Cardiac fibroblast (primary cell): ENCODE measurements at regions not wholly inside any gene's neighbourhood (a gene's known extent, or its start where the extent isn't known, plus 50 kb on each side); places are given as distances from the start of the nearest gene placed in this dataset.
A peak's percentile ranks its signal among the peaks of the same experiment; 100 is the strongest.

ENCODE experiments used
- DNase-seq, 2 donors: peaks; one replicate each; pipeline versions ENCODE4 v3.0.0 to v3.0.0-alpha.2; 2010; ENCODE audit warnings: low read depth in 2 of 2
- H3K4me3 ChIP-seq, 2 donors: replicated peaks in 1 of 2; 1 replicate in 1 of 2; 2 replicates in 1 of 2; pipeline ENCODE4 v1.5.1; 2011; ENCODE audit warnings: low read depth in 2 of 2, low read length in 2 of 2, mild to moderate bottlenecking in 2 of 2, moderate library complexity in 1 of 2
- TF ChIP-seq, protein P1 (sequence below): IDR thresholded peaks from one replicate; pipeline ENCODE4 v1.5.1; 2011; ENCODE audit warnings: low read depth, mild to moderate bottlenecking, low read length, inconsistent platforms

DNA sequence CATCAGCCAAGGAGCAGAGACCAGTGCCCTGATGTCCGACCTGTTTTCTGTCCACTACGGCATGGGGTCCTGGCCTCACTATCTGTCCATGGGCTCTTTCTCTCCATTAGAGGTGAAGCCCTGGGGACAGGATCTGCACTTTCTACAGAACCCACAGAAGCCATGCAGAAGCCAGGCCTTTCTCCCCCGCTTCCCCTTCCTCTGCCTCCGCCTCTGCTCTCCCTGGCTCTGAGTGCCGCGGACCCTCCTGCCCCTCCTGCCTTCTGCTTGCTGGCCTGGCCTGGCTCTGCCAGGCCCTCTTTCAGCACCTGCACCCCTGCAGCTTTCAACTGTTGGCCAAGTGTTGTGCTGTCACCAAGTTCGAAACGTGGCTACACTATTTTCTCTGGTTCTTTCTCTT lies 439.8 kb upstream of the ZMIZ1 start:
- no peak for DNase-seq
- no peak overlapping the region for H3K4me3 ChIP-seq
- TF ChIP-seq, protein P1, sequence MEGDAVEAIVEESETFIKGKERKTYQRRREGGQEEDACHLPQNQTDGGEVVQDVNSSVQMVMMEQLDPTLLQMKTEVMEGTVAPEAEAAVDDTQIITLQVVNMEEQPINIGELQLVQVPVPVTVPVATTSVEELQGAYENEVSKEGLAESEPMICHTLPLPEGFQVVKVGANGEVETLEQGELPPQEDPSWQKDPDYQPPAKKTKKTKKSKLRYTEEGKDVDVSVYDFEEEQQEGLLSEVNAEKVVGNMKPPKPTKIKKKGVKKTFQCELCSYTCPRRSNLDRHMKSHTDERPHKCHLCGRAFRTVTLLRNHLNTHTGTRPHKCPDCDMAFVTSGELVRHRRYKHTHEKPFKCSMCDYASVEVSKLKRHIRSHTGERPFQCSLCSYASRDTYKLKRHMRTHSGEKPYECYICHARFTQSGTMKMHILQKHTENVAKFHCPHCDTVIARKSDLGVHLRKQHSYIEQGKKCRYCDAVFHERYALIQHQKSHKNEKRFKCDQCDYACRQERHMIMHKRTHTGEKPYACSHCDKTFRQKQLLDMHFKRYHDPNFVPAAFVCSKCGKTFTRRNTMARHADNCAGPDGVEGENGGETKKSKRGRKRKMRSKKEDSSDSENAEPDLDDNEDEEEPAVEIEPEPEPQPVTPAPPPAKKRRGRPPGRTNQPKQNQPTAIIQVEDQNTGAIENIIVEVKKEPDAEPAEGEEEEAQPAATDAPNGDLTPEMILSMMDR = no peak

DNA sequence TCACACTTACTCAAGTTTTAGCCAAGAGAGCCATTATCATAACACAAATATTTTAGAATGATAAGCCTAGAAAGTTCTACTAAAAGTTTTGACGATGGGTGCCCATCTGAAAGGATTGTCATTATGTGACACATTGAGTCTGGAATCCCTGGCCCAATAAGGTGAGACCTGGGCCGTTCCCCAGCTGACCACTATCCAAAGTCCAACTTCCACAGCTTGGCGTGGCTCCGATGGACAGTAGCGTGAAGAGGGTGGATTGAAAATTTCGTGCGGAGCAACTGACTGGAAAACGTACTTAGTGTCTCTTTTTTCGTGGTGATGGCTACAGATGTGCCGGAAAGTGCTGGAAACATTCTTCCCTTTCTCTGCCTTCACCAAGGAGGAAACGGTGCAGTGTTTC lies 439.0 kb upstream of the ZMIZ1 start:
- DNase-seq = no peak
- TF ChIP-seq, protein P1 = no peak
- H3K4me3 ChIP-seq = no peak overlapping the region

DNA sequence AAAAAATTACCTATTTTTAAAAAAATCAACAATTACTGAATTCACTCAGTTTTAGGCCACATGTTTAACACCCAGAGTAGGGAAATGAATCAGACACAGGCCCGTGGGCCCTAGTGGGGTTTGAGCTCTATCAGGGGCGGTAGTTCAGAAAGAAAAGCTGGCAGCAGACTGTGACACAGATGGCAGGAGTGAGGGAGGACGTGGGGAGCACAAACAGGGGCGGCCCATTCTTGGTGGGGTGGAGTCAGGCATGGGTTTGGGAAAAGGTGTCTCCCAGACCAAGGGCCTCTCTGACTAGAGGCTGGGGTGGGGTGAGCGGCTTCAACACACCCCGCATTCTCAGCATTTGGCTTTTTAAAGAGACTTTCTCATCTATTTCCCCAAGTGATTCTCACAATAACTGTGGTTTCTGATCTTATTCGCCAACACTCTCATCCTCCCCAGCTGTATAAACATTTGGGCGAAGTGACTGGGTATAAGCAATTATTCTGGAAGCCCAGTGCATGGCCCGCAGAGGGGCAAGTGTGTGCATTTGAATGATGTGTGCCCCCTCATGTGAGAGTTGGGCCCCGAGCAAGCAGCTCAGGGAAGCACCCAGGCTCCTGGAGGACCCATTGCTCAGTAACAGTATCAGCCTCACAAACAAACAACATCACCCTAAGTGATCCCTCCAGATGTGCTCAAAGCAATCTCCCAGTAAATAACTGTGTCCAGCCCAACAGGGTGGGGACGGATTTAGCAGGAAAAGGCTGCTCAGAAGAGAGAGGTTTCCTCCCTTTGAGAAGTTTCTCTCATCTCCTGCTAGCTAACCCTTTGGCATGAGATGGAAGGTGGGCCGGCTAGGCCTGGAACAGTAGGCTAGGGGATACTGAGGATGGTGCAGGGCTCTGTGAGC lies 437.6 kb upstream of the ZMIZ1 start:
- peak in 1 of 2 donors; percentile 2 for DNase-seq
- H3K4me3 ChIP-seq = no peak overlapping the region
- TF ChIP-seq, protein P1 = no peak

DNA sequence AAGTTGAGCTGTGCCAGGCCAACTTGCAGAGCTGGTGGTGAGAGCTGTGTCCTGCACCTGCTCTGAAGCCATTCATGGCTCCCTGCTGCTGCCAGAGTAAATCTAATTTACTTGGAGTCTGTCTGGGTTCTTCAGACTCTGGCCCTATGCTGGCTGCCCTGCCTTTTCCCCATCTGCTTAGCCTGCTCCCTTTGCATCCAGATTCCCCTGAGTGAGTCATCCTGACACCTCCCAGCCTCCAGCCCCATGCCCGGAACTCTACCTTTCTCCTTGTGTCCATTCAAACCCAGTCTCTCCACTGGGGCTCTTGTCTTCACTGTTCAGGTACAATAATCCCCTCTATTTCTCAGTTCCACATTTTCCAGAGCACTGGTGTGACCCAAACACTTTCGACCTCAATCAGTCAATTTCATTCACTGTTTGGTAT lies 434.4 kb upstream of the ZMIZ1 start:
- TF ChIP-seq, protein P1 = no peak
- peak in 1 of 2 donors; percentile 49 for DNase-seq
- no peak overlapping the region for H3K4me3 ChIP-seq

DNA sequence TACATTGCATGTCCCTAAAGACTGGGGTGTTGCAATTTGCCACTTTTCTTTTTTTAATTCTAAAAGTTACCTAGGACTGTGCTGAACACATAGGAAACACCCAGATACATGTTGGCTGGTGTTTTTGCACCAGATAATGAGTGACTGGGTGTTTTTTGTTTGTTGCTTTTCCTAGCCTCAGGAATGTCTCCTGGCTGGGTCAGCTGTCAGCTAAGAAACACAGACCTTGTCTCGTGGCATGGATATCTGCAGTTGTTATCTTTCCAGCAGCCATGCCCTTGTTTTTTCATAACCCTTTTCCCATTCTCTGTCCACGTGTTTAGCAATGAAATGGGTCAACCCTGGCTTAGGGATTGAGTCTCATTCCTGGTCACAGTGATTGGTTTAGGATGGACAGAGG lies 433.9 kb upstream of the ZMIZ1 start:
- TF ChIP-seq, protein P1 = no peak
- DNase-seq = peak in 1 of 2 donors; percentile 71
- H3K4me3 ChIP-seq = no peak overlapping the region

DNA sequence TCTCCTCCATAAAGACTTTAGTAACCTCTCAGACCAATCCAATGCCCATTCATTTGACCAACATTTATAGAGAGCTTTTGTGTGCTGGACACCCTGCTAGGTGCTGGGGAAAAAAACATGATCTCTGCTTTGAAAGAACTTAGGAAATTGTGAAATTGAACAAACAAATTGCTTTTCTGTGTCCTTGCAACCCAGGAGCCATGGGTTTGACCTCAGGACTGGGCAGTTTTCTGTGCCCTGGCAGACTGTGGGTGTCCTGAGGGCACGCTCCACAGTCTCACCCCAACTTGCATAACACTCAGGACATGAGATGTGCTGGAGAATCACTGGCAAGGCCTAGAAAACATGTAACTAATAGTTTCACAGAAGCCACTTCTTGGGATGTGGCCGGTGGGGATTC lies 429.1 kb upstream of the ZMIZ1 start:
- H3K4me3 ChIP-seq = no peak overlapping the region
- DNase-seq = no peak
- TF ChIP-seq, protein P1 = no peak
